ENCODE measurements at regions not wholly inside any gene's neighbourhood (a gene's known extent, or its start where the extent isn't known, plus 50 kb on each side); places are given as distances from the start of the nearest gene placed in this dataset.
"Not testable (repeated sequence)": the region's sequence is repeated elsewhere in the genome, so short reads cannot be mapped to it uniquely, and the experiment has no call there.

- ATAC-seq = peak in 1 of 2 donors; percentile 31
Observed at GRCh38 chr1:60886793-60887331, 195.5 kb upstream of the NFIA start.

GRCh38 chr1:60886090-60886489 lies 196.3 kb upstream of the NFIA start:
- H3K9me3 ChIP-seq (ENCODE audit: control insufficient read depth, low read length) = no peaks in the 10 kb centered on the region
- no peak for DNase-seq
- no peaks in the 10 kb centered on the region for H3K27me3 ChIP-seq (ENCODE audit: control insufficient read depth, insufficient read depth)
- ATAC-seq = no peak
- peaks cover 2% of the 10 kb centered on the region for H3K4me1 ChIP-seq (ENCODE audit: control insufficient read depth, insufficient read depth, low read length)
- H3K27ac ChIP-seq (ENCODE audit: low read length) = no peak overlapping the region
- intact Hi-C loops (cut with DNase I) = loop anchor here in 1 of 4 donors (10.0 kb wide), 1 partner anchor 61 kb away; no protein-coding TSS in a partner anchor
- 96% methylated on average over 1 of the region's 1 CpG for WGBS
- H3K4me3 ChIP-seq (ENCODE audit: low read length) = no peak overlapping the region

More at GRCh38 chr1:60886793-60887331, 195.5 kb upstream of the NFIA start:
- Histone ChIP-seq H3K27me3 (ENCODE audit: control insufficient read depth, insufficient read depth) (no peaks in the 10 kb centered on the region), H3K27ac (ENCODE audit: low read length) (no peak overlapping the region), H3K9me3 (ENCODE audit: control insufficient read depth, low read length) (no peaks in the 10 kb centered on the region), H3K4me3 (ENCODE audit: low read length) (no peak overlapping the region), H3K4me1 (ENCODE audit: control insufficient read depth, insufficient read depth, low read length) (peaks cover 2% of the 10 kb centered on the region)
- DNase-seq = no peak
- 40% methylated on average over 6 of the region's 6 CpGs for WGBS
- intact Hi-C loops (cut with DNase I) = loop anchor here in 1 of 4 donors (10.0 kb wide), 1 partner anchor 62 kb away; no protein-coding TSS in a partner anchor

GRCh38 chr1:60880202-60880601 lies 202.2 kb upstream of the NFIA start:
- 93% methylated on average over 2 of the region's 2 CpGs for WGBS
- ATAC-seq = no peak
- Histone ChIP-seq H3K27me3 (ENCODE audit: control insufficient read depth, insufficient read depth) (no peaks in the 10 kb centered on the region), H3K4me1 (ENCODE audit: control insufficient read depth, insufficient read depth, low read length) (no peaks in the 10 kb centered on the region), H3K4me3 (ENCODE audit: low read length) (no peak overlapping the region), H3K9me3 (ENCODE audit: control insufficient read depth, low read length) (no peaks in the 10 kb centered on the region), H3K27ac (ENCODE audit: low read length) (no peak overlapping the region)
- DNase-seq = no peak
- intact Hi-C loops (cut with DNase I) = loop anchor here in 1 of 4 donors (10.0 kb wide), 1 partner anchor 55 kb away; no protein-coding TSS in a partner anchor

GRCh38 chr1:60878323-60878722 lies 204.0 kb upstream of the NFIA start:
- no peaks in the 10 kb centered on the region for H3K27me3 ChIP-seq (ENCODE audit: control insufficient read depth, insufficient read depth)
- DNase-seq (no peak), ATAC-seq (no peak)
- WGBS = 35% methylated on average over 1 of the region's 1 CpG
- no peaks in the 10 kb centered on the region for H3K9me3 ChIP-seq (ENCODE audit: control insufficient read depth, low read length)
- no peak overlapping the region for H3K27ac ChIP-seq (ENCODE audit: low read length)
- peaks cover 1% of the 10 kb centered on the region for H3K4me1 ChIP-seq (ENCODE audit: control insufficient read depth, insufficient read depth, low read length)
- H3K4me3 ChIP-seq (ENCODE audit: low read length) = no peak overlapping the region
- intact Hi-C loops (cut with DNase I) = no loop called here

- peaks cover 1% of the 10 kb centered on the region for H3K4me1 ChIP-seq (ENCODE audit: control insufficient read depth, insufficient read depth, low read length)
- no peak overlapping the region for H3K27ac ChIP-seq (ENCODE audit: low read length)
- H3K27me3 ChIP-seq (ENCODE audit: control insufficient read depth, insufficient read depth) = no peaks in the 10 kb centered on the region
- ATAC-seq (no peak), DNase-seq (no peak)
- 70% methylated on average over 6 of the region's 6 CpGs for WGBS
- H3K9me3 ChIP-seq (ENCODE audit: control insufficient read depth, low read length) = no peaks in the 10 kb centered on the region
- intact Hi-C loops (cut with DNase I) = no loop called here
- no peak overlapping the region for H3K4me3 ChIP-seq (ENCODE audit: low read length)
Observed at GRCh38 chr1:60877376-60877775, 205.0 kb upstream of the NFIA start.

- WGBS = 64% methylated on average over 1 of the region's 1 CpG
- Histone ChIP-seq H3K4me3 (ENCODE audit: low read length) (no peak overlapping the region), H3K27me3 (ENCODE audit: control insufficient read depth, insufficient read depth) (no peaks in the 10 kb centered on the region), H3K4me1 (ENCODE audit: control insufficient read depth, insufficient read depth, low read length) (peaks cover 1% of the 10 kb centered on the region), H3K27ac (ENCODE audit: low read length) (no peak overlapping the region), H3K9me3 (ENCODE audit: control insufficient read depth, low read length) (no peaks in the 10 kb centered on the region)
- no peak for DNase-seq
- no peak for ATAC-seq
- intact Hi-C loops (cut with DNase I) = no loop called here
Observed at GRCh38 chr1:60876952-60877351, 205.4 kb upstream of the NFIA start.

- Histone ChIP-seq H3K4me3 (ENCODE audit: low read length) (no peak overlapping the region), H3K27ac (ENCODE audit: low read length) (no peak overlapping the region), H3K27me3 (ENCODE audit: control insufficient read depth, insufficient read depth) (no peaks in the 10 kb centered on the region), H3K9me3 (ENCODE audit: control insufficient read depth, low read length) (no peaks in the 10 kb centered on the region), H3K4me1 (ENCODE audit: control insufficient read depth, insufficient read depth, low read length) (peaks cover 1% of the 10 kb centered on the region)
- DNase-seq (no peak), ATAC-seq (peak in 1 of 2 donors; percentile 20)
- WGBS = 76% methylated on average over 1 of the region's 1 CpG
- intact Hi-C loops (cut with DNase I) = no loop called here
Observed at GRCh38 chr1:60875138-60875537, 207.2 kb upstream of the NFIA start.

- intact Hi-C loops (cut with DNase I) = no loop called here
- Histone ChIP-seq H3K9me3 (ENCODE audit: control insufficient read depth, low read length) (no peaks in the 10 kb centered on the region), H3K4me3 (ENCODE audit: low read length) (no peak overlapping the region), H3K27me3 (ENCODE audit: control insufficient read depth, insufficient read depth) (no peaks in the 10 kb centered on the region), H3K4me1 (ENCODE audit: control insufficient read depth, insufficient read depth, low read length) (peaks cover 1% of the 10 kb centered on the region), H3K27ac (ENCODE audit: low read length) (no peak overlapping the region)
- DNase-seq = no peak
- 83% methylated on average over 4 of the region's 4 CpGs for WGBS
- ATAC-seq = peak in 1 of 2 donors; percentile 47
Observed at GRCh38 chr1:60874718-60875117, 207.6 kb upstream of the NFIA start.

- DNase-seq; H3K4me3 ChIP-seq (ENCODE audit: low read length); H3K4me1 ChIP-seq (ENCODE audit: control insufficient read depth, insufficient read depth, low read length); H3K27me3 ChIP-seq (ENCODE audit: control insufficient read depth, insufficient read depth); H3K27ac ChIP-seq (ENCODE audit: low read length); H3K9me3 ChIP-seq (ENCODE audit: control insufficient read depth, low read length); intact Hi-C loops (cut with DNase I); ATAC-seq: not testable (repeated sequence)
- 96% methylated on average over 18 of the region's 18 CpGs for WGBS
Observed at GRCh38 chr1:60873396-60873795, 209.0 kb upstream of the NFIA start.

- DNase-seq (no peak), ATAC-seq (no peak)
- WGBS = 54% methylated on average over 8 of the region's 8 CpGs
- intact Hi-C loops (cut with DNase I) = no loop called here
- Histone ChIP-seq H3K27ac (ENCODE audit: low read length) (no peak overlapping the region), H3K27me3 (ENCODE audit: control insufficient read depth, insufficient read depth) (no peaks in the 10 kb centered on the region), H3K4me3 (ENCODE audit: low read length) (no peak overlapping the region), H3K4me1 (ENCODE audit: control insufficient read depth, insufficient read depth, low read length) (peaks cover 1% of the 10 kb centered on the region), H3K9me3 (ENCODE audit: control insufficient read depth, low read length) (no peaks in the 10 kb centered on the region)
Observed at GRCh38 chr1:60872426-60873054, 209.8 kb upstream of the NFIA start.

GRCh38 chr1:60870269-60870865 lies 212.0 kb upstream of the NFIA start:
- intact Hi-C loops (cut with DNase I) = no loop called here
- WGBS = 66% methylated on average over 5 of the region's 5 CpGs

More at GRCh38 chr1:60870269-60870865, 212.0 kb upstream of the NFIA start:
- no peak overlapping the region for H3K4me3 ChIP-seq (ENCODE audit: low read length)
- no peaks in the 10 kb centered on the region for H3K9me3 ChIP-seq (ENCODE audit: control insufficient read depth, low read length)
- peaks cover 1% of the 10 kb centered on the region for H3K4me1 ChIP-seq (ENCODE audit: control insufficient read depth, insufficient read depth, low read length)
- no peaks in the 10 kb centered on the region for H3K27me3 ChIP-seq (ENCODE audit: control insufficient read depth, insufficient read depth)
- no peak for DNase-seq
- no peak overlapping the region for H3K27ac ChIP-seq (ENCODE audit: low read length)
- ATAC-seq = no peak
